ENCODE measurements at regions not wholly inside any gene's neighbourhood (a gene's known extent, or its start where the extent isn't known, plus 50 kb on each side); places are given as distances from the start of the nearest gene placed in this dataset.

- DNase-seq (ENCODE audit: extremely low read depth, insufficient read length), result no peak
- H3K4me3 ChIP-seq (replicated peaks; ENCODE audit: low read depth, low read length), result no peak overlapping the region
- TF ChIP-seq, protein P1, sequence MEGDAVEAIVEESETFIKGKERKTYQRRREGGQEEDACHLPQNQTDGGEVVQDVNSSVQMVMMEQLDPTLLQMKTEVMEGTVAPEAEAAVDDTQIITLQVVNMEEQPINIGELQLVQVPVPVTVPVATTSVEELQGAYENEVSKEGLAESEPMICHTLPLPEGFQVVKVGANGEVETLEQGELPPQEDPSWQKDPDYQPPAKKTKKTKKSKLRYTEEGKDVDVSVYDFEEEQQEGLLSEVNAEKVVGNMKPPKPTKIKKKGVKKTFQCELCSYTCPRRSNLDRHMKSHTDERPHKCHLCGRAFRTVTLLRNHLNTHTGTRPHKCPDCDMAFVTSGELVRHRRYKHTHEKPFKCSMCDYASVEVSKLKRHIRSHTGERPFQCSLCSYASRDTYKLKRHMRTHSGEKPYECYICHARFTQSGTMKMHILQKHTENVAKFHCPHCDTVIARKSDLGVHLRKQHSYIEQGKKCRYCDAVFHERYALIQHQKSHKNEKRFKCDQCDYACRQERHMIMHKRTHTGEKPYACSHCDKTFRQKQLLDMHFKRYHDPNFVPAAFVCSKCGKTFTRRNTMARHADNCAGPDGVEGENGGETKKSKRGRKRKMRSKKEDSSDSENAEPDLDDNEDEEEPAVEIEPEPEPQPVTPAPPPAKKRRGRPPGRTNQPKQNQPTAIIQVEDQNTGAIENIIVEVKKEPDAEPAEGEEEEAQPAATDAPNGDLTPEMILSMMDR (IDR thresholded peaks at IDR 0.05; ENCODE audit: insufficient read depth, low read length, poor library complexity, severe bottlenecking), result no peak
- no peaks in the 10 kb centered on the region for H3K36me3 ChIP-seq (ENCODE audit: control insufficient read depth, insufficient read depth, low read length)
- no peaks in the 10 kb centered on the region for H3K27me3 ChIP-seq (replicated peaks; ENCODE audit: control insufficient read depth, insufficient read depth, low read length)
Observed at GRCh38 chr6:67190733-67191132, 1444.3 kb upstream of the ADGRB3 start.

GRCh38 chr6:67184405-67184804 is 1450.7 kb upstream of the ADGRB3 start:
- H3K36me3 ChIP-seq (ENCODE audit: control insufficient read depth, insufficient read depth, low read length), result no peaks in the 10 kb centered on the region
- DNase-seq (ENCODE audit: extremely low read depth, insufficient read length), result no peak
- no peaks in the 10 kb centered on the region for H3K27me3 ChIP-seq (replicated peaks; ENCODE audit: control insufficient read depth, insufficient read depth, low read length)
- no peak overlapping the region for H3K4me3 ChIP-seq (replicated peaks; ENCODE audit: low read depth, low read length)
- TF ChIP-seq, protein P1 (IDR thresholded peaks at IDR 0.05; ENCODE audit: insufficient read depth, low read length, poor library complexity, severe bottlenecking), result no peak

- no peak for DNase-seq (ENCODE audit: extremely low read depth, insufficient read length)
- Histone ChIP-seq H3K27me3 (replicated peaks; ENCODE audit: control insufficient read depth, insufficient read depth, low read length) (no peaks in the 10 kb centered on the region), H3K36me3 (ENCODE audit: control insufficient read depth, insufficient read depth, low read length) (no peaks in the 10 kb centered on the region), H3K4me3 (replicated peaks; ENCODE audit: low read depth, low read length) (no peak overlapping the region)
- TF ChIP-seq, protein P1 (IDR thresholded peaks at IDR 0.05; ENCODE audit: insufficient read depth, low read length, poor library complexity, severe bottlenecking), result no peak
Observed at GRCh38 chr6:67175101-67175500, 1460.0 kb upstream of the ADGRB3 start.

DNA sequence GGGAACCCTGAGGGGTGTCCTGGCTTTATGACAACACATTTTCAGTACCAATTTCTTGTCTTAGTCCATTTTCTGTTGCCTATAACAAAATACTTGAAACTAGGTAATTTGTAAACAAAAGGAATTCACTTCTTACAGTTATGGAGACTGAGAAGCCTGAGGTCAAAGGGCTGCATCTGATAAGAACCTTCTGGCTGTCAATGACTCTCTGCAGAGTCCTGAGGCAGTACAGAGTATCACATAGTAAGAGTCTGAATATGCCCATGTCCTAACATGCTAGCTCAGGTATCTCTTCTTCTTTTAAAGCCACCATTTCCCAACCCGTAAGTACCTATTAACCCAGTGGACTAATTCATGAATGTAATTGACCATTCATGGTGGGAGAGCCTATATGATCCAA is 1458.6 kb upstream of the EYS start:
- no peak for DNase-seq (ENCODE audit: extremely low read depth, insufficient read length)
- Histone ChIP-seq H3K4me3 (replicated peaks; ENCODE audit: low read depth, low read length) (no peak overlapping the region), H3K36me3 (ENCODE audit: control insufficient read depth, insufficient read depth, low read length) (no peaks in the 10 kb centered on the region), H3K27me3 (replicated peaks; ENCODE audit: control insufficient read depth, insufficient read depth, low read length) (no peaks in the 10 kb centered on the region)
- TF ChIP-seq, protein P1 (IDR thresholded peaks at IDR 0.05; ENCODE audit: insufficient read depth, low read length, poor library complexity, severe bottlenecking), result no peak

GRCh38 chr6:67160820-67161219 is 1453.8 kb upstream of the EYS start:
- Histone ChIP-seq H3K27me3 (replicated peaks; ENCODE audit: control insufficient read depth, insufficient read depth, low read length) (no peaks in the 10 kb centered on the region), H3K4me3 (replicated peaks; ENCODE audit: low read depth, low read length) (no peak overlapping the region), H3K36me3 (ENCODE audit: control insufficient read depth, insufficient read depth, low read length) (no peaks in the 10 kb centered on the region)
- TF ChIP-seq, protein P1 (IDR thresholded peaks at IDR 0.05; ENCODE audit: insufficient read depth, low read length, poor library complexity, severe bottlenecking), result no peak
- DNase-seq (ENCODE audit: extremely low read depth, insufficient read length), result no peak

- H3K27me3 ChIP-seq (replicated peaks; ENCODE audit: control insufficient read depth, insufficient read depth, low read length), result no peaks in the 10 kb centered on the region
- DNase-seq (ENCODE audit: extremely low read depth, insufficient read length), result no peak
- no peaks in the 10 kb centered on the region for H3K36me3 ChIP-seq (ENCODE audit: control insufficient read depth, insufficient read depth, low read length)
- no peak overlapping the region for H3K4me3 ChIP-seq (replicated peaks; ENCODE audit: low read depth, low read length)
- TF ChIP-seq, protein P1 (IDR thresholded peaks at IDR 0.05; ENCODE audit: insufficient read depth, low read length, poor library complexity, severe bottlenecking), result no peak
Observed at GRCh38 chr6:67141005-67141404, 1434.0 kb upstream of the EYS start.
